Neuronal stem cell (in vitro differentiated cells): ENCODE measurements at regions not wholly inside any gene's neighbourhood (a gene's known extent, or its start where the extent isn't known, plus 50 kb on each side); places are given as distances from the start of the nearest gene placed in this dataset.

Source experiments
- DNase-seq: peaks from one replicate; pipeline ENCODE4 v3.0.0-alpha.2; 2013; ENCODE audit warnings: low spot score
- H2AFZ ChIP-seq: one replicate; pipeline ENCODE4 v1.6.1; 2013; ENCODE audit warnings: mild to moderate bottlenecking, low read length, inconsistent platforms
- H2AK5ac ChIP-seq: 2 replicates; pipeline ENCODE4 v1.6.1; 2013; ENCODE audit warnings: low read depth, mild to moderate bottlenecking, inconsistent platforms, low read length, moderate library complexity, mixed read lengths
- H2BK120ac ChIP-seq: 2 replicates; pipeline ENCODE4 v1.6.1; 2013; ENCODE audit warnings: low read depth, mild to moderate bottlenecking, inconsistent platforms, low read length, moderate library complexity, mixed read lengths
- H2BK12ac ChIP-seq: one replicate; pipeline ENCODE4 v1.6.1; 2013; ENCODE audit warnings: low read length, inconsistent platforms
- H2BK15ac ChIP-seq: 2 replicates; pipeline ENCODE4 v1.6.1; 2013; ENCODE audit warnings: mild to moderate bottlenecking, low read length, inconsistent platforms, mixed read lengths
- H2BK5ac ChIP-seq: one replicate; pipeline ENCODE4 v1.6.1; 2013; ENCODE audit warnings: inconsistent platforms, mild to moderate bottlenecking, low read length, moderate library complexity
- H3K14ac ChIP-seq: one replicate; pipeline ENCODE4 v1.6.1; 2013; ENCODE audit warnings: low read length, inconsistent platforms
- H3K18ac ChIP-seq: 2 replicates; pipeline ENCODE4 v1.6.1; 2013; ENCODE audit warnings: low read length, inconsistent platforms
- H3K23ac ChIP-seq: 2 replicates; pipeline ENCODE4 v1.6.1; 2013; ENCODE audit warnings: low read depth, mild to moderate bottlenecking, mixed read lengths, low read length, inconsistent platforms; ENCODE audit not compliant: poor library complexity
- H3K27ac ChIP-seq: replicated peaks from 3 replicates; pipeline ENCODE4 v1.5.1; 2013; ENCODE audit warnings: low read length, inconsistent platforms
- H3K27me3 ChIP-seq, 3 experiments: 2 replicates each; pipeline ENCODE4 v1.6.1; 2013; ENCODE audit warnings: low read length in 3 of 3, mild to moderate bottlenecking in 2 of 3, inconsistent platforms in 1 of 3, low read depth in 1 of 3, mixed read lengths in 1 of 3, moderate library complexity in 1 of 3; ENCODE audit not compliant: control insufficient read depth in 3 of 3, insufficient read depth in 3 of 3
- H3K36me3 ChIP-seq, 2 donors: replicated peaks in 1 of 2; 2 replicates each; pipeline ENCODE4 v1.6.1; 2013; ENCODE audit warnings: low read length in 2 of 2; ENCODE audit not compliant: control insufficient read depth in 2 of 2, insufficient read depth in 2 of 2
- H3K4ac ChIP-seq: 2 replicates; pipeline ENCODE4 v1.6.1; 2013; ENCODE audit warnings: inconsistent platforms, mild to moderate bottlenecking, low read length, moderate library complexity
- H3K4me1 ChIP-seq, 2 donors: 1 replicate in 1 of 2; 2 replicates in 1 of 2; pipeline ENCODE4 v1.6.1; 2013; ENCODE audit warnings: low read length in 2 of 2, low read depth in 1 of 2; ENCODE audit not compliant: control insufficient read depth in 2 of 2, insufficient read depth in 1 of 2
- H3K4me2 ChIP-seq: one replicate; pipeline ENCODE4 v1.6.1; 2013; ENCODE audit warnings: mild to moderate bottlenecking, low read length, inconsistent platforms; ENCODE audit not compliant: insufficient read depth, poor library complexity, severe bottlenecking
- H3K4me3 ChIP-seq, 2 donors: 2 replicates each; pipeline ENCODE4 v1.5.1; 2013; ENCODE audit warnings: low read length in 2 of 2, mild to moderate bottlenecking in 2 of 2, inconsistent platforms in 1 of 2, moderate library complexity in 1 of 2
- H3K79me1 ChIP-seq: one replicate; pipeline ENCODE4 v1.6.1; 2013; ENCODE audit warnings: low read depth, mild to moderate bottlenecking, inconsistent platforms, low read length, moderate library complexity
- H3K9ac ChIP-seq: one replicate; pipeline ENCODE4 v1.6.1; 2013; ENCODE audit warnings: mild to moderate bottlenecking, low read depth, low read length, inconsistent platforms; ENCODE audit not compliant: poor library complexity
- H3K9me3 ChIP-seq, 2 donors: replicated peaks in 1 of 2; 2 replicates each; pipeline versions ENCODE3 to v1.6.1; 2013; ENCODE audit warnings: low read length in 2 of 2, mild to moderate bottlenecking in 2 of 2, inconsistent platforms in 1 of 2, low read depth in 1 of 2, mixed read lengths in 1 of 2, moderate library complexity in 1 of 2; ENCODE audit not compliant: control insufficient read depth in 2 of 2, insufficient read depth in 1 of 2
- H4K8ac ChIP-seq: one replicate; pipeline ENCODE4 v1.6.1; 2013; ENCODE audit warnings: low read depth, mild to moderate bottlenecking, inconsistent platforms, low read length, moderate library complexity
- H4K91ac ChIP-seq: one replicate; pipeline ENCODE4 v1.6.1; 2013; ENCODE audit warnings: low read length, low read depth, mild to moderate bottlenecking, inconsistent platforms; ENCODE audit not compliant: poor library complexity
- WGBS, 2 donors: extraction: QIAGEN DNeasy Blood & Tissue Kit; methylation state at CpG; one replicate each; pipeline ENCODE4 v1.1.7; 2013; ENCODE audit warnings: missing lambda C conversion rate in 2 of 2, mixed read lengths in 1 of 2; ENCODE audit not compliant: insufficient read length in 2 of 2, insufficient replicate concordance in 1 of 2; ENCODE audit errors: extremely low coverage in 2 of 2; 5-methylcytosine and 5-hydroxymethylcytosine counted together

DNA sequence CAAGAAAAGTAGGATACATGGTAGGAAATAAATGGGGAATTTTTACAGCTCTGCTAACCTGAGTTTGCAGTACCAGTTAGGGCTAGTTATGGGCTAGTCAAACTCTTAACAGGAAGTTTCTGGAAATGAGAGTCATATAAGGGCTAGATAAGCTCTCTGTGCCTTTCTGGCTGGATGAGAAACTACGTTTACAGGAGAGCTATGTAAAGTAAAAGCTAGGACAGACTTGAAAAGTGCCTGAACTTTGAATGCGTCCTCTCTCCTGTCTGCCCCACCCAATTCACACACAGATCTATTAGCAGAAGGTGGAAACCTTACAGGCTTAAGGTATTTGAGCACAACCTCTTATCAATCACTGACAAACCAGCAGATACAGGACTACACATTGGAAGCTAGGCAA, 167.1 kb downstream of the SNX19 start:
- no peak for DNase-seq
- no peak overlapping the region for H3K27ac ChIP-seq

GRCh38 chr11:130760515-130761125, 155.7 kb downstream of the SNX19 start:
- Histone ChIP-seq H2AFZ (no peak overlapping the region), H2BK12ac (peak overlapping the region; percentile 19), H2BK15ac (no peak overlapping the region), H3K23ac (no peak overlapping the region), H2BK120ac (no peak overlapping the region), H3K9ac (no peak overlapping the region), H3K4ac (peak overlapping the region; percentile 66), H3K4me2 (no peak overlapping the region), H2BK5ac (no peak overlapping the region), H4K91ac (no peak overlapping the region), H3K14ac (no peak overlapping the region), H3K9me3 (no peaks in the 10 kb centered on the region), H3K4me1 (peaks cover 23 to 30% of the 10 kb centered on the region in 2 donors), H3K79me1 (no peaks in the 10 kb centered on the region), H3K36me3 (no peaks in the 10 kb centered on the region), H3K27me3 (no peaks in the 10 kb centered on the region), H3K18ac (peak overlapping the region; percentile 83), H2AK5ac (no peak overlapping the region), H4K8ac (no peak overlapping the region), H3K27ac (peak overlapping the region; percentile 74), H3K4me3 (no peak overlapping the region)
- DNase-seq: no peak
- no CpG with 5 or more reads among the region's 6 CpGs for whole genome bisulfite sequencing, 2 donors

More for the DNA sequence above, 167.1 kb downstream of the SNX19 start:
- H3K4ac ChIP-seq: no peak overlapping the region
- H4K8ac ChIP-seq: no peak overlapping the region
- no peak overlapping the region for H3K4me3 ChIP-seq
- no peak overlapping the region for H2BK15ac ChIP-seq
- H3K9me3 ChIP-seq: peaks cover 0 to 3% of the 10 kb centered on the region in 2 donors
- WGBS, 2 donors: no CpG with 5 or more reads among the region's 2 CpGs
- no peak overlapping the region for H2BK120ac ChIP-seq
- no peak overlapping the region for H2AFZ ChIP-seq
- H3K14ac ChIP-seq: no peak overlapping the region
- no peak overlapping the region for H2BK5ac ChIP-seq
- H3K9ac ChIP-seq: no peak overlapping the region
- no peaks in the 10 kb centered on the region for H3K27me3 ChIP-seq
- no peak overlapping the region for H3K23ac ChIP-seq
- no peak overlapping the region for H4K91ac ChIP-seq
- no peak overlapping the region for H3K18ac ChIP-seq
- no peaks in the 10 kb centered on the region for H3K4me1 ChIP-seq
- no peaks in the 10 kb centered on the region for H3K36me3 ChIP-seq
- no peak overlapping the region for H3K4me2 ChIP-seq
- no peak overlapping the region for H2BK12ac ChIP-seq
- H2AK5ac ChIP-seq: no peak overlapping the region
- H3K79me1 ChIP-seq: no peaks in the 10 kb centered on the region

DNA sequence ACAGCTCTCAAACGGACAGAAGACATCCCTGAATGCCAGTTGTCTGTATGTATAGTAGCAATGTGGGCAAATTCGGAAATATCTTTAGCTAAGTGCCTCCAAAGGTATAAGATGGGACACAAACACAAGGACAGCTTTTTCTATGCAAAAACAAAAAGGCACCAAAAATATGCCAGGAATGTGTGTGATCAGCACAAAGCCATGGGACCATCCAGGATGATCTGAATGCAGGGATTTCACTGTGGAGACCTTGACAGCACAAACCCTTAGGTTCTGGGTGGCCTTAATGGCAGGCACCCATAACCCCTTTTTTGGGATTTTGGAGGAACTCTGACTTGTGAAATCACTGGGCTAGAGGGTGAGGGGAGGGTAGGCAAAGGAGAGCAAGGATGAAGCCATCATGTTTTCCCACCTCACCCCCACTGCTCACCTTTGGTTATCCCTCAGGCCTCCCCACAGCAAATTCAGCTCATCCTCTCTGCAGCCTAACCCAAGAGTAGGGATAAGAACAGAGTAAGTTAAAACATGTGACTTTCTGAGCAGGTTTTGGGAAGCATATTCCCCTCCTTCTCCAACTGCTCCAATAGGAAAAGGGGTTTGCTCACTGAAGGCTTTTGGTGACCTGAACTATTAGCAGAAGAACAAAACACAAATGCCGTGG, 154.6 kb downstream of the SNX19 start:
- no peak overlapping the region for H2BK120ac ChIP-seq
- H2AK5ac ChIP-seq: no peak overlapping the region
- no peak overlapping the region for H3K9ac ChIP-seq
- H3K4me1 ChIP-seq: peaks cover 23 to 30% of the 10 kb centered on the region in 2 donors
- H2BK5ac ChIP-seq: no peak overlapping the region
- H2BK12ac ChIP-seq: no peak overlapping the region
- H4K91ac ChIP-seq: no peak overlapping the region
- H4K8ac ChIP-seq: no peak overlapping the region
- no peaks in the 10 kb centered on the region for H3K27me3 ChIP-seq
- no peak overlapping the region for H3K27ac ChIP-seq
- no peak overlapping the region for H3K14ac ChIP-seq
- H3K36me3 ChIP-seq: no peaks in the 10 kb centered on the region
- H3K18ac ChIP-seq: no peak overlapping the region
- H3K4ac ChIP-seq: no peak overlapping the region
- no peak overlapping the region for H2AFZ ChIP-seq
- no peak overlapping the region for H3K4me2 ChIP-seq
- H3K23ac ChIP-seq: no peak overlapping the region
- no peaks in the 10 kb centered on the region for H3K79me1 ChIP-seq
- no peak overlapping the region for H2BK15ac ChIP-seq
- no peaks in the 10 kb centered on the region for H3K9me3 ChIP-seq
- DNase-seq: no peak
- H3K4me3 ChIP-seq: no peak overlapping the region
- no CpG with 5 or more reads among the region's 3 CpGs for WGBS, 2 donors

DNA sequence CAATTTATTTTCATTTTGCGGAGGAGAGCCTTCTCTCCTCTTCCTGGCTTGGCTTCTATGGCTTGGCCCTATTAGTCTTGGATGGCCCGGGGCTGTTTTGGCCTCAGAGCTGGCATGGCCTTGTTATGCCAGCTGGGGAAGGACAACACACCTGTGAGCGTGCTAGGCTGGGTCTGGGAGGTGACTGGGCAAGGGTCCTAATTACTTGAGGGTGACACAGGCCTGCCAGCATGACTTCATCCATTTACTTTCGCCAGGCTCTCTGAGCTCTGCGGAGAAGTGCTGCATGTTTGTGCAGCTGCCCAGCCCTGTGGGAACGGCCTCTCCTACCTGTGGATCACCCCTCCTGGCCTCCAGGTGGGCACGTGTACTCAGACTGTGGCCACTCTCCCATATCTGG, 153.6 kb downstream of the SNX19 start:
- no peak overlapping the region for H3K27ac ChIP-seq
- H3K79me1 ChIP-seq: no peaks in the 10 kb centered on the region
- no peak overlapping the region for H2BK5ac ChIP-seq
- no peak overlapping the region for H3K4me2 ChIP-seq
- peaks cover 23 to 30% of the 10 kb centered on the region in 2 donors for H3K4me1 ChIP-seq
- no peak overlapping the region for H4K8ac ChIP-seq
- H3K9ac ChIP-seq: no peak overlapping the region
- H3K18ac ChIP-seq: peak overlapping the region; percentile 91
- H2AK5ac ChIP-seq: peak overlapping the region; percentile 20
- WGBS, 2 donors: no CpG with 5 or more reads among the region's 7 CpGs
- H4K91ac ChIP-seq: peak overlapping the region; percentile 48
- no peak overlapping the region for H3K4ac ChIP-seq
- no peaks in the 10 kb centered on the region for H3K36me3 ChIP-seq
- H3K14ac ChIP-seq: peak overlapping the region; percentile 59
- no peak overlapping the region for H2AFZ ChIP-seq
- peak overlapping the region; percentile 93 for H2BK12ac ChIP-seq
- H3K4me3 ChIP-seq: no peak overlapping the region
- peak overlapping the region; percentile 47 for H3K23ac ChIP-seq
- H2BK15ac ChIP-seq: peak overlapping the region; percentile 83
- DNase-seq: no peak
- no peaks in the 10 kb centered on the region for H3K9me3 ChIP-seq
- no peak overlapping the region for H2BK120ac ChIP-seq
- H3K27me3 ChIP-seq: no peaks in the 10 kb centered on the region
